NB4 (cell line): ENCODE measurements at regions not wholly inside any gene's neighbourhood (a gene's known extent, or its start where the extent isn't known, plus 50 kb on each side); places are given as distances from the start of the nearest gene placed in this dataset.

Source experiments
- DNase-seq: peaks from one replicate; pipeline ENCODE4 v3.0.0; 2010; ENCODE audit warnings: low read depth
- H3K4me3 ChIP-seq: one replicate; pipeline ENCODE4 v1.5.1; 2011; ENCODE audit warnings: mild to moderate bottlenecking, low read depth, low read length, moderate library complexity
- CTCF ChIP-seq: IDR thresholded peaks from one replicate; pipeline ENCODE4 v1.5.1; 2012; ENCODE audit warnings: low read depth, low read length
- MYC ChIP-seq: IDR thresholded peaks from 2 replicates; pipeline ENCODE4 v1.6.1; 2011; ENCODE audit warnings: low read depth, low read length
- POLR2A ChIP-seq: IDR thresholded peaks from 2 replicates; pipeline ENCODE4 v1.6.1; 2011; ENCODE audit warnings: mild to moderate bottlenecking; ENCODE audit not compliant: insufficient read length; ENCODE audit errors: extremely low read depth
- TF ChIP-seq, protein P1 (sequence below): IDR thresholded peaks from 2 replicates; pipeline ENCODE4 v1.6.1; 2011; ENCODE audit warnings: low read depth, low read length

GRCh38 chr4:35730414-35730813 lies 513.9 kb downstream of the ARAP2 start:
- DNase-seq = no peak
- no peak for TF ChIP-seq POLR2A
- TF ChIP-seq, protein P1, sequence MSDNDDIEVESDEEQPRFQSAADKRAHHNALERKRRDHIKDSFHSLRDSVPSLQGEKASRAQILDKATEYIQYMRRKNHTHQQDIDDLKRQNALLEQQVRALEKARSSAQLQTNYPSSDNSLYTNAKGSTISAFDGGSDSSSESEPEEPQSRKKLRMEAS = no peak
- no peak for TF ChIP-seq CTCF
- no peak for TF ChIP-seq MYC
- H3K4me3 ChIP-seq = no peak overlapping the region

DNA sequence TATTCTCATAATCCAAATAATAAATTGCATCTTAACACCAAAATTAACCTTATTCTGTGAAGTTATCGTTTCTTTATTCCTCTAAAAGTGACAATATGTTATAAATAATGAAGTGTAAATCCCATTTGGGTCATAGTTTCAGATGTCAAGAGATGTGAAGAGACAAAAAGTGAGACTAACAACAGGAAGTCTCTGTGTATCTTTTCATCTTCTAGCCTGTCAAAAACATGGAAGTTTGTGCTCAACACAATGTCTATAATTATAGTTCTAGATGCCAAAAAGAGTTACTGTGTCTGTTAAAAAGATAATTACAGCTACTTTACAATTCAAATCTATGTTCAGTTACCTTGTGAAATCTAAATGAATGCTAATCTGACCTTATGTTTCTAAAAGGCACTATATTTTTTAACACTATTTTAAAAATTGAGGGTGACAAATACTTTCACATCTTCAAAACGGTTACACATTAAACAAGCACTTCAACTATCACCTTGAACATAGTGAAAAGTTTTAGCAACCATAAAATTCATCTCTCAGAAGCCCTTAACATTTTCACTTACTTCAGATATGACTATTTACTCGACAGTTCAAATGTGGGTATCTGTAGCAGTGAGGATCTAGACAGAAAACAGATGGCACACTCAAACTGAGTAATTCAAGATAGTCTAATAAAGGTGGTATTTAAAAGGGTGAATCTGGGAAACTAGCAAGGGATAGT lies 509.8 kb downstream of the ARAP2 start:
- no peak overlapping the region for H3K4me3 ChIP-seq
- TF ChIP-seq CTCF = no peak
- TF ChIP-seq, protein P1 = no peak
- no peak for TF ChIP-seq POLR2A
- no peak for TF ChIP-seq MYC
- no peak for DNase-seq

- no peak for DNase-seq
- no peak overlapping the region for H3K4me3 ChIP-seq
- TF ChIP-seq, protein P1 = no peak
- no peak for TF ChIP-seq POLR2A
- TF ChIP-seq CTCF = no peak
- TF ChIP-seq MYC = no peak
These were observed 505.0 kb downstream of the ARAP2 start for GRCh38 chr4:35739308-35739707.

- DNase-seq = no peak
- TF ChIP-seq CTCF = no peak
- TF ChIP-seq, protein P1 = no peak
- no peak for TF ChIP-seq POLR2A
- no peak for TF ChIP-seq MYC
- H3K4me3 ChIP-seq = no peak overlapping the region
These were observed 490.3 kb downstream of the ARAP2 start for GRCh38 chr4:35754047-35754446.

- TF ChIP-seq, protein P1 = no peak
- no peak for TF ChIP-seq CTCF
- no peak for TF ChIP-seq MYC
- no peak for TF ChIP-seq POLR2A
- H3K4me3 ChIP-seq = no peak overlapping the region
- no peak for DNase-seq
These were observed 486.5 kb downstream of the ARAP2 start for GRCh38 chr4:35757836-35758235.
